GM21619 (cell line): ENCODE measurements at regions not wholly inside any gene's neighbourhood (a gene's known extent, or its start where the extent isn't known, plus 50 kb on each side); places are given as distances from the start of the nearest gene placed in this dataset.

Experiments used
- ATAC-seq: cut with Tn5 transposase; IDR thresholded peaks from one replicate; pipeline ENCODE4 v1.9.1; 2021; ENCODE audit not compliant: unreplicated experiment

DNA sequence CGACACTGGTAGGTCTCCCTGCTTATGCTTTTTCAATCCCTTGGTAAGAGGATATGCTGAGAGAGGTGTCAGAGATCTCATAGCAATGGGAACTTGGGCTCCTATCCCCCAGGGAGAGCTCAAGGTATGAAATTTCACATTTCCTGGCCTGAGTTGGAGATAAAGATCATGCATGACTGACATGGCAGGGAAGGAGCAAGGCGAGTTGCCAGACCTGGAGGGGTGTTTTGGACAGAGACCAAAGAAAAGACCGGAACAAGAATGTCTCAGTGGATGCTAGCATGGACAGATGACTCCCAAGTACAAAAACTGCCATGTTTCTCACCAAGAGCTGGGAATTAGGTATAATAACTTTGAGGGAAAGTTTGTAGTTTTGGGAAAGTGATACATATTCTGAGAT, 334.1 kb upstream of the B3GALT2 start:
- no peak for ATAC-seq

DNA sequence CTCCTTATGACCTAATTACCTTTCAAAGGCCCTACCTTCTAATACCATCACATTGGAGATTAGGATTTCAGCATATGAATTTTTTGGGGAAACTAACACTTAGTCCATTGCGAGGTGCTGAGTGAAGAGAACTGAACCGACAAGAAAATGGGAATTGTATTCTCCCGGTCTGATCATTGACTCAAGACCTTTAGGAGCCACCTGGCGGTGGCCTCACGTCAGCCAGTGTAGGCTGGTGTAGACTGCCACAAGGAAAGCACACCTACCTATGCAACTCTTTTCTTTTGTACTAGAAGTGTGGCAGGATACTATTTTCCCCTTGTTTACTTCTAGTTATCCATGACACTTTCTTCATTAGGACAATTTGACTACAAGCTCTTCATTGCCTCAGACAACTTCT, 333.5 kb upstream of the B3GALT2 start:
- no peak for ATAC-seq

- no peak for ATAC-seq
Measured at GRCh38 chr1:193516755-193517388, 330.5 kb upstream of the B3GALT2 start.

DNA sequence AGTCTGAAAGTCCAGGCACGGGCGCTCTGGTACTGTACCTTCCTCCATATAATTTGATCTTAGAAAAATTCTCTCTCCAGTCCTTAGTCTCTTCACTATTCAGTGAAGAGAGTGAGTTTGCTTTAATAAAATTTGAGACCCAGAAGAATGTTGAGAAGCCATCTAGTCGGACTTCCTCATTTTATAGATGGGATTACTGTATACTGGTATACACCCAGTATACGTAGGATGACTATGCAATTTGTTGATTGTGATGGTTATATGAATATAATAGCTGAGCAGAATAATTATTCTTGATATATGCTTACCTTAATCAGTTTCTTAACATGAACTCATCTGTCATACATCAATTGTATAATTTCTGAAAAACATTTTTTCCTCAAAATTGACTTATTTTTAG, 328.0 kb upstream of the B3GALT2 start:
- ATAC-seq: no peak

DNA sequence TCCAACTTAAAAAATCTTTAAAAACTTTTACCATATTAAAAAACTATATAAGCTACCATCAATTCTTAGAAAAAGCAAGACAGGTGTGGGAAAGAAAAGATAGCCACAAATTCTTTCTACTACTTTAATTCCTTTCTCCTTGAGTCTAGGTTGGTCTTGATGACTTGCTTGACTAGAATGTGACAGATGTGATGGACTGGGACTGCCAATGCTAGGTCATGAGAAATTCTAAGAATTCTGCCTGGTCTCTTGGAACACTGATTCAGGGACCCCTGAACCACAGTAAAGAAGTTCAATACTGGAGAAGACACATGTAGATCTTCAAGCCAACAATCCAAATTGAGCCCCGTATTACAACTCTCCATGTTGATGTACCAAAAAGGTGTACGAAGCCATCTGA, 326.6 kb upstream of the B3GALT2 start:
- no peak for ATAC-seq

DNA sequence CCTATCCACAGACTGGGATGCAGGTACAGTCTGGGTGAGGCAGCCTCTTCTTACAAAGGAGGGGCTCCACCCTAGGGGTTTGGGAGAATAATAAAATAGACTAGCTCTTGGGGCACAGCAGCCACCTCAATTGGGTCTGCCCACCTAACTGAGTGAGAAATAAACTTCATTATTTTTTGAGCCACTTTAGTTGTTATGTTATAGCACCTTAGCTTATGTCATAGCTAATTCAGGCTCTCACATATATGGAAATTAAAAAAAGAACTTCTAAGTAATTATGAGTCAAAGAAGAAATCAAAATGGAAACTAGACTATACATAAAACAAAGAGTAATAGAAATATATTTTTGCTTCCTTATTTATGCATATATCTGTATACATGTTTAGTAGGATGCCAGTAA, 318.5 kb upstream of the B3GALT2 start:
- ATAC-seq: no peak

- no peak for ATAC-seq
Measured at GRCh38 chr1:193498088-193498655, 311.8 kb upstream of the B3GALT2 start.

GRCh38 chr1:193494368-193494767, 308.0 kb upstream of the B3GALT2 start:
- no peak for ATAC-seq

DNA sequence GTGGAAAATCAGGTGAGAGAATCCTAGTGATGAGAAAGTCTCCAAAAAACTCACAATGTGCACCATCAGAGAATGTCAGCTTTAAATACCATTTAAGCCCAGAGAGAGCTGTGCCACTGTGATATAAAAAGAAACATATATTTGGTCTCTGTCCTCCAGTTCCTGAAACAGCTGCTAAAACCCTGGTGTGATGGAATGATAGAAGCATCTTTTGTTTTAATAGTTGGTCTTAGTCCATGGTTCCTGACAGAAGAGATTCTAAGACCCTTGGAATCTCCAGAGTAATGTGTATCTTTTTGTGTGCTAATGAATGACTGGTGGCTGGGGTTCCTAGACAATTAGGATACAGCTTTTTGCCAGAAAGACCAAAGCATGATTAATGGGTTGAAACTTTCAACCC, 302.8 kb upstream of the B3GALT2 start:
- ATAC-seq: no peak

DNA sequence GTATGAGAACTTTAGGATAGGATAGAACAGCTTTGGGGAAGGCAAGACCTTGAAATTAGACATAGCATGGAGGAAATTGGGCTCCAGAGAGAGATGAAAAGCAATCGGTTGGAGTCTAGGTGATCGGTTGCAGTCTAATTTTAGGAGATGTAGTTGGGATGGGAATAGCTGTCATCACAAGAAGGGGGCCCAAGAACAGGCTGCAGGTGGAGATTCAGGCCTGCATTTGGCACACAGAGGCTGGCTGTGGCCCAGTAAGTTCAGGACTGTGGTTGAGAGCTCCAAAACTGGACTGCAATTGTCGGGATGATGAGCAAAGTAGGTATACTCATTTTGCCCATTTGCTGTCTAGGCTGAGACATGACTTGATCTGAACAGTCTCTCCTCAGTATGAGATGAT, 301.3 kb upstream of the B3GALT2 start:
- no peak for ATAC-seq

DNA sequence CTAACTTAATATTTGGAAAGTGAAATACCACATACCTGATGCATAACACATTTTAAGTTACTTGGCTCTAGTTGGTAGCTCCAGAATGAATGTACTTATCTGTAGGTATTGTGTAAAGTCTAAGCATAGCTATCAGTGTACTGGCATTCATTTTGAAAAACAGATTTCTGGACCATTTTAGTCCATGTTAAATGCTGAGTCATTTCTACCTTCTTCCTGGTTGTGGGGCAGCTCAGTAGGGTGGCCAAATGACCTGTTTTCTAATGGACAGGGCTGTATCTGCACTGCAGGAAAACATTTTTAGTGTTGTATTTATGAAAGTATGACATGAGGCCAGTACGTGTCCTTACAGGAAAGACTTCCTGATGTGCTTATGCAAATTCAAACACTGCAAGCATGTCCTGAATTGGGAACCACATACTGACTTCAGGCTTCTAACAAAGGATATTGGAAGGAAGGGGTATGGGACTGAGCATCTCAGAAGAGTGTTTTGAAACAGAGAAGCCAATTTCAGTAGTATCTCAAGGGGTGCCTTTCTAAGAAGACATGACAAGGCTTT, 300.3 kb upstream of the B3GALT2 start:
- no peak for ATAC-seq

DNA sequence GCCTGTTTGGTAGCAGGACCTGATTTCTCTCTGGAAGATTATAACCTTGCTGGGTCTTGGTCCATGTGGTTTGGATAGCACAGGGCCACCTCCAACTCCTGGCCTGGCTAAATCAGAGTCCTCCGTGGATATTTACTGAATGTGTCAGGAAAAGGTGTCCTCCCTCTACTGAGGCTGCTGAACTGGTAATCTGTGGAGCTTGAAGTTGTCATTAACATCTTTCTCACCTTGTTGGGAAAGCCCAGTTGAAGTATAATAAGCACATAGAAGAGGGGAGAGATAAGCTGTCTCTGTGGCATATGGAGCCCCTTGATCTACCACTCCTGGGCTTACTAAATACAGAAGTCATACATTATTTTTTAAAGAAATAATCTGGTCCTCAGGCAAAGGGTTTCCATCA, 294.3 kb upstream of the B3GALT2 start:
- ATAC-seq: no peak

GRCh38 chr1:193479187-193479586, 292.8 kb upstream of the B3GALT2 start:
- ATAC-seq: peak; percentile 98

DNA sequence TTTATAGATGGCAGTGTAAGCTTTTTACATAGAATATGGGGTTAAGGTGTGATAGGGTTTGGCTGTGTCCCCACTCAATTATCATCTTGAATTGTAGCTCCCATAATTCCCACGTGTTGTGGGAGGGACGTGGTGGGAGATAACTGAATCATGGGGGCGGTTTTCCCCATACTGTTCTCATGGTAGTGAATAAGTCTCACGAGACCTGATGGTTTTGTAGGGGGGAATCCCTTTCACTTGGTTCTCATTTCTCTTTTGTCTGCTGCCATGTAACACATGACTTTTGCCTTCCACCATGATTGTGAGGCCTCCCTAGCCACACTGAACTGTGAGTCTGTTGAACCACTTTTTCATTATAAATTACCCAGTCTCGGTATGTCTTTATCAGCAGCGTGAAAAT, 290.3 kb upstream of the B3GALT2 start:
- ATAC-seq: no peak

GRCh38 chr1:193473932-193474331, 287.5 kb upstream of the B3GALT2 start:
- ATAC-seq: no peak

DNA sequence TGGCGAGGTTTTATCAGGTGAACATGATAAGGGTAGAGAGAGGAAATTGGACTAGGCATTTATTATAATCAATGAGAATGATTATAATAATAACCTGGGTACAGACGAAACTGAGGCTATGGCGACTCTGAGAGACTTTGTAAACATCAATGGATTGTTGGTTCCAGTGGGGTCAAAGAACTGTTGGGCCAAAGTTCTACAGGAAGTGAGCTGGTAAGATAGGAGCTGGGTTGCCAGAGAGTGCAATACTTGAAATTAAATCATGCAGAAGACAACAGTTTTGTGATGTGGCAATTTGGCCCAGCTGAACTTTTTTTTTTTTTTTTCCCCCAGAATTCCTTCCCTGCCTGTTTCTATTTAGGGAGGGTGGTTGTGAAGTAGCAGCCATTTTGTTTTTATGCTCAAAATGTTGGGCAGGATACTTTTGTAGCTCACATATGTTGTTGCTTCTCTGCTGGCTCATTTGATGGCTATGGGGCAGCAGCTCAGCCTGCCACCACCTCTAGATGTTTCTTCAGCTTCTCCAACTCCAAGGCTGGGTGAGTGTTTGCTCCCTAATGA, 286.5 kb upstream of the B3GALT2 start:
- no peak for ATAC-seq

- no peak for ATAC-seq
Measured at GRCh38 chr1:193472430-193472829, 286.0 kb upstream of the B3GALT2 start.

GRCh38 chr1:193471981-193472380, 285.6 kb upstream of the B3GALT2 start:
- no peak for ATAC-seq

DNA sequence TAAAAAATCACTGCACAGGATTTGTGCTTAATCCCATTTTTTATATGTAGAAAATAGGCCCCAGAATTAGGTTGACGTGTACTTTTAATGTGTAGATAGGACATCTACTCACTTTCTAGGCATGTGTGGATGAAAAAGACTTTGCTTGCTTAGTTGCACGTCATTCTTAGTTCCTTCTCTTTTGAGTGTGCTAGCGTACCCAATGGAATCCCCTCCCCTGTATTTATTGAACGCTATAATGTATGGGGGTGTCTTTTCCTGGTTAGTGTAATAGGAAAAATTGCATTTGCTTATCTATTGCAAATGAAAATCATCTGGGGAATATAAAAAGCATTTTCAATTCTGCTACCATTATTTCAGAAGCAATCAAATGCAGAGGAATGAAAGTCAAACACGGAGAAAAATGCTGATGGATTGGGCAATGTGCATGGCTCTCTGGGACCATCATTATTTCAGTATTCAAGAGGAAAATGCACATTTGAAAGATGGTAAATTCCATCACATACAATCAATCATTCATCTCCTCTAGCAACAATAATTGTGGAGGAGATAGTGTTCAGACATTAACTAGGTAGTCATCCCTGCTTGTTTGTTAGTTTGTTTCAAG, 277.0 kb upstream of the B3GALT2 start:
- ATAC-seq: no peak

- ATAC-seq: no peak
Measured at GRCh38 chr1:193462629-193463320, 276.4 kb upstream of the B3GALT2 start.

DNA sequence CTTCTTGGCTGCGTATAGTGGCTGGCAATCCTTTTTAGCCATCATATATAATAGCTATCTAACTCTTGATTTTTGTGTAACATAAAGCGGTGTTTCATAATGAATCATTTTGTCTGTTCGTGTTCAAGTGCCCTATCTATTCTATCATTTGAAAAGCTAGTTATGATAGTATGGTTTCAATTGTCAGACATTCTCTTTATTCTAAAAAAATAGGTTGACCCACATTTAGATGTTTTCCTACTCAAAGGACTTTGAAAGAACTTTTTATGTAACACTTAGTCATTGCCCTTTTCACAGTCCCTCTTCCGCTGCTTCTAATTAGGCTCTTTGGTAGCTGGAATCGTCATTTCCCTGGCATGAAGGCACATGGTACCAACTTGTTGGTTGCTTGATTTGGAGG, 272.2 kb upstream of the B3GALT2 start:
- ATAC-seq: no peak

DNA sequence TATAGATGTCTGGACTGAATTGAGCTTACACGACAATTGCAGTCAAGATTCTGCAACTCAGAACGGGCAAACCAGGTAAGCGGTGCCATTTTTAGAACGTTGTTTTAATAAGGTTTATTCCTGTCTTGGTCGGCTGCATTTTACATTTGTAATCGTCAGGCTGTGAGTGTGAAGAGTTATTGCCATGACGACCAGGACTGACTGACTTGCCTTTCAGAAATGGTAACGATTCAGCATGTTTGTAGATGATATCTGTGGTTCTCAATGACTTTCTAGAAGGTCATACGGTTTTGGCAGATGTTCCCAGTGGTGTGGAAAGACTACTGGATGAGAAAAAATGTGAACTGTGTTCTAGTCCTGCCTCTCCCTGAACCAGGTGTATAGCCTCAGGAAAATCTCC, 271.3 kb upstream of the B3GALT2 start:
- no peak for ATAC-seq
